Neuronal stem cell (in vitro differentiated cells): ENCODE measurements at regions not wholly inside any gene's neighbourhood (a gene's known extent, or its start where the extent isn't known, plus 50 kb on each side); places are given as distances from the start of the nearest gene placed in this dataset.

ENCODE experiments used
- DNase-seq: peaks from one replicate; pipeline ENCODE4 v3.0.0-alpha.2; 2013; ENCODE audit warnings: low spot score
- H2AFZ ChIP-seq: one replicate; pipeline ENCODE4 v1.6.1; 2013; ENCODE audit warnings: mild to moderate bottlenecking, low read length, inconsistent platforms
- H2AK5ac ChIP-seq: 2 replicates; pipeline ENCODE4 v1.6.1; 2013; ENCODE audit warnings: low read depth, mild to moderate bottlenecking, inconsistent platforms, low read length, moderate library complexity, mixed read lengths
- H2BK120ac ChIP-seq: 2 replicates; pipeline ENCODE4 v1.6.1; 2013; ENCODE audit warnings: low read depth, mild to moderate bottlenecking, inconsistent platforms, low read length, moderate library complexity, mixed read lengths
- H2BK12ac ChIP-seq: one replicate; pipeline ENCODE4 v1.6.1; 2013; ENCODE audit warnings: low read length, inconsistent platforms
- H2BK15ac ChIP-seq: 2 replicates; pipeline ENCODE4 v1.6.1; 2013; ENCODE audit warnings: mild to moderate bottlenecking, low read length, inconsistent platforms, mixed read lengths
- H2BK5ac ChIP-seq: one replicate; pipeline ENCODE4 v1.6.1; 2013; ENCODE audit warnings: inconsistent platforms, mild to moderate bottlenecking, low read length, moderate library complexity
- H3K14ac ChIP-seq: one replicate; pipeline ENCODE4 v1.6.1; 2013; ENCODE audit warnings: low read length, inconsistent platforms
- H3K18ac ChIP-seq: 2 replicates; pipeline ENCODE4 v1.6.1; 2013; ENCODE audit warnings: low read length, inconsistent platforms
- H3K23ac ChIP-seq: 2 replicates; pipeline ENCODE4 v1.6.1; 2013; ENCODE audit warnings: low read depth, mild to moderate bottlenecking, mixed read lengths, low read length, inconsistent platforms; ENCODE audit not compliant: poor library complexity
- H3K27ac ChIP-seq: replicated peaks from 3 replicates; pipeline ENCODE4 v1.5.1; 2013; ENCODE audit warnings: low read length, inconsistent platforms
- H3K27me3 ChIP-seq, 3 experiments: 2 replicates each; pipeline ENCODE4 v1.6.1; 2013; ENCODE audit warnings: low read length in 3 of 3, mild to moderate bottlenecking in 2 of 3, inconsistent platforms in 1 of 3, low read depth in 1 of 3, mixed read lengths in 1 of 3, moderate library complexity in 1 of 3; ENCODE audit not compliant: control insufficient read depth in 3 of 3, insufficient read depth in 3 of 3
- H3K36me3 ChIP-seq, 2 donors: replicated peaks in 1 of 2; 2 replicates each; pipeline ENCODE4 v1.6.1; 2013; ENCODE audit warnings: low read length in 2 of 2; ENCODE audit not compliant: control insufficient read depth in 2 of 2, insufficient read depth in 2 of 2
- H3K4ac ChIP-seq: 2 replicates; pipeline ENCODE4 v1.6.1; 2013; ENCODE audit warnings: inconsistent platforms, mild to moderate bottlenecking, low read length, moderate library complexity
- H3K4me1 ChIP-seq, 2 donors: 1 replicate in 1 of 2; 2 replicates in 1 of 2; pipeline ENCODE4 v1.6.1; 2013; ENCODE audit warnings: low read length in 2 of 2, low read depth in 1 of 2; ENCODE audit not compliant: control insufficient read depth in 2 of 2, insufficient read depth in 1 of 2
- H3K4me2 ChIP-seq: one replicate; pipeline ENCODE4 v1.6.1; 2013; ENCODE audit warnings: mild to moderate bottlenecking, low read length, inconsistent platforms; ENCODE audit not compliant: insufficient read depth, poor library complexity, severe bottlenecking
- H3K4me3 ChIP-seq, 2 donors: 2 replicates each; pipeline ENCODE4 v1.5.1; 2013; ENCODE audit warnings: low read length in 2 of 2, mild to moderate bottlenecking in 2 of 2, inconsistent platforms in 1 of 2, moderate library complexity in 1 of 2
- H3K79me1 ChIP-seq: one replicate; pipeline ENCODE4 v1.6.1; 2013; ENCODE audit warnings: low read depth, mild to moderate bottlenecking, inconsistent platforms, low read length, moderate library complexity
- H3K9ac ChIP-seq: one replicate; pipeline ENCODE4 v1.6.1; 2013; ENCODE audit warnings: mild to moderate bottlenecking, low read depth, low read length, inconsistent platforms; ENCODE audit not compliant: poor library complexity
- H3K9me3 ChIP-seq, 2 donors: replicated peaks in 1 of 2; 2 replicates each; pipeline versions ENCODE3 to v1.6.1; 2013; ENCODE audit warnings: low read length in 2 of 2, mild to moderate bottlenecking in 2 of 2, inconsistent platforms in 1 of 2, low read depth in 1 of 2, mixed read lengths in 1 of 2, moderate library complexity in 1 of 2; ENCODE audit not compliant: control insufficient read depth in 2 of 2, insufficient read depth in 1 of 2
- H4K8ac ChIP-seq: one replicate; pipeline ENCODE4 v1.6.1; 2013; ENCODE audit warnings: low read depth, mild to moderate bottlenecking, inconsistent platforms, low read length, moderate library complexity
- H4K91ac ChIP-seq: one replicate; pipeline ENCODE4 v1.6.1; 2013; ENCODE audit warnings: low read length, low read depth, mild to moderate bottlenecking, inconsistent platforms; ENCODE audit not compliant: poor library complexity
- WGBS, 2 donors: extraction: QIAGEN DNeasy Blood & Tissue Kit; methylation state at CpG; one replicate each; pipeline ENCODE4 v1.1.7; 2013; ENCODE audit warnings: missing lambda C conversion rate in 2 of 2, mixed read lengths in 1 of 2; ENCODE audit not compliant: insufficient read length in 2 of 2, insufficient replicate concordance in 1 of 2; ENCODE audit errors: extremely low coverage in 2 of 2; 5-methylcytosine and 5-hydroxymethylcytosine counted together

DNA sequence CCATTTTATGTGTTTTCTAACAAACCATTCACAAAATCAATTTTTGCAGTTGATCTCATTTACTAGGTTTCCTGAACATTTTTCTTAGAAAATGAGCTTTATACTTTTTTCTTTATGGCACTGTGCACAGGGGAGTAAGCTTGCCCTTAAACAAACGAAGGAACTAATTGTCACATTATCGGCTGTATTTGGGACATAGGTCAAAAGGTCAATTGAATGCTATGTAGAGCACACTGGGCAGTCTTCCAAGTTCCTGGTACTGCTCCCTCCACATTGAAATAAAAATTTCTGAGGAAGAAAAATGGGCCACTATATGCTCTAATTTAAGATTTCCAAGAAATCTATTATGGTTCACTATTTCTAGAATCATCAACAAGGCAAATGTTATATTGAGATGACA, 93.6 kb upstream of the TMEFF2 start:
- Histone ChIP-seq H4K8ac (no peak overlapping the region), H2BK5ac (no peak overlapping the region), H2AK5ac (no peak overlapping the region), H3K4me1 (no peaks in the 10 kb centered on the region), H4K91ac (no peak overlapping the region), H3K79me1 (no peaks in the 10 kb centered on the region), H2BK12ac (no peak overlapping the region), H3K14ac (no peak overlapping the region), H3K4me2 (no peak overlapping the region), H3K4me3 (no peak overlapping the region), H2BK15ac (no peak overlapping the region), H3K36me3 (no peaks in the 10 kb centered on the region), H3K23ac (no peak overlapping the region), H3K18ac (no peak overlapping the region), H3K27me3 (no peaks in the 10 kb centered on the region), H3K4ac (no peak overlapping the region), H3K9ac (no peak overlapping the region), H2AFZ (no peak overlapping the region), H3K9me3 (no peaks in the 10 kb centered on the region), H2BK120ac (no peak overlapping the region), H3K27ac (no peak overlapping the region)
- no CpG with 5 or more reads among the region's 2 CpGs for WGBS, 2 donors
- DNase-seq = peak; percentile 17

DNA sequence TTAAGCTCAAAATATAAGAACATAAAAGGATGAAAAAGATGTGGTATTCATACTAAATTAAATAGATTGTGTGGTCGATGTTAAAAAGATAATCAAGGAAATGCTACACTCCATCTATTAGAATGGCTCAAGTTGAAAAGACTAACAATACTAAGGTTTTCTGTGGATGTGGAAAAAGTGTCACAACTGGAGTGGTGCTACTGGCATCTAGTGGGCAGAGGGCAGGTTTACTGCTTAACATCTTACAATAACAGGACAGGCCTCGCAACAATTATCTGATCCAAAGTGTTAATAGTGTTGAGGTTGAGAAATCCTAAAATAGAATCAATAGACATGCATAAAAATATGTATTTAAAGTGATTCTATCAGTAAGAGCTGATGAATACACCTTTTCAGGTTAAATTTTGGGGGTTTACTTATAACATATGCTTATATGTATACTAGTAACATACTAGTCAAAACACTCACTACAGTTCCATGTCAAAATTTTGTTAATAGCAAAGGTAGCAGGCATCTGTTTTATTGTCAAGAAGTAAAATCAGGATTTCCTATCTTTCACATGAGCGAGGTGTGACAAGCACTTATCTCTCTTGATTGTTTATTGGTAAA, 91.5 kb upstream of the TMEFF2 start:
- WGBS, 2 donors = no CpG with 5 or more reads among the region's 3 CpGs

DNA sequence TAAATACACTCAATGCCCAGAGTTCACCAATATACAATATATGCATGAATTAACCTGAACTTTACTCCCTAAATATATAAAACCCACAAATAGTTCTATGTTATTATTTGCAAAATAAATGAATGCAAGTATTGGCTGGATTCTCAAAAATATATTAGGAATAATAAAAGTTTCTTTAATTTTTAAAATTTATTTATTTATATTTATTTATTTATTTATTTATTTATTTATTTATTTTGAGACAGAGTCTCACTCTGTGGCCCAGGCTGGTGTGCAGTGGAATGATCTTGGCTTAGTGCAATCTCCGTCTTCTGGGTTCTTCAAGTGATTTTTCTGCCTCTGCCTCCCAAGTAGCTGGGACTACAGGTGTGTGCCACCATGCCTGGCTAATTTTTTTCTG, 88.7 kb upstream of the TMEFF2 start:
- Histone ChIP-seq H3K27me3 (no peaks in the 10 kb centered on the region), H3K4me2 (no peak overlapping the region)

More for the DNA sequence above, 91.5 kb upstream of the TMEFF2 start:
- no peak overlapping the region for H3K14ac ChIP-seq
- no peak overlapping the region for H3K4ac ChIP-seq
- H3K18ac ChIP-seq = no peak overlapping the region
- no peak overlapping the region for H2AFZ ChIP-seq
- no peak overlapping the region for H3K9ac ChIP-seq
- H3K79me1 ChIP-seq = no peaks in the 10 kb centered on the region
- H2BK12ac ChIP-seq = no peak overlapping the region
- no peak for DNase-seq
- H3K4me2 ChIP-seq = no peak overlapping the region
- H2BK15ac ChIP-seq = no peak overlapping the region
- H2BK120ac ChIP-seq = no peak overlapping the region
- H3K23ac ChIP-seq = no peak overlapping the region
- H3K4me1 ChIP-seq = no peaks in the 10 kb centered on the region
- no peaks in the 10 kb centered on the region for H3K27me3 ChIP-seq
- no peak overlapping the region for H2AK5ac ChIP-seq
- H3K36me3 ChIP-seq = no peaks in the 10 kb centered on the region
- no peak overlapping the region for H4K91ac ChIP-seq
- no peak overlapping the region for H2BK5ac ChIP-seq
- H3K9me3 ChIP-seq = no peaks in the 10 kb centered on the region
- no peak overlapping the region for H3K4me3 ChIP-seq
- no peak overlapping the region for H3K27ac ChIP-seq
- no peak overlapping the region for H4K8ac ChIP-seq

DNA sequence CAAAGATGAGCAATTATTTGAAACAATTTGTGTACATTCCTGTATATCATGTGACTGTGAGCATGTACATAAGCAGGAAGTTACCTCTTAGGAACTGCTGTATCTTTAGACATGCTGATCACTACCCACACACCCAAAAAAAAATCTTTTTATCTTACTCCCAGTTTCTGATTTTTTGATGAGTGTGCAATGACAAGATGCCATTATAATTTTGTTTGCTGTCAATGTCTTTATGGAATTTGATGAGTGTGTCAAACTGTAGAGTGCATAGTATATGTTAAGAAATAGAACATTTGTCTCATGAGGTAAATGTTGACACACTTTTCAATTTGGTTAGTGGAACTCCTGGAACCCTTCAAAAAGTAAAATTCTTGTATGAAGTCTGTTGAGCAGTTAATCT, 84.0 kb upstream of the TMEFF2 start:
- Histone ChIP-seq H3K27me3 (no peaks in the 10 kb centered on the region), H3K4me2 (no peak overlapping the region), H3K9ac (no peak overlapping the region), H3K4me1 (no peaks in the 10 kb centered on the region), H3K23ac (no peak overlapping the region), H2BK15ac (no peak overlapping the region), H3K27ac (no peak overlapping the region), H2BK5ac (no peak overlapping the region), H3K9me3 (no peaks in the 10 kb centered on the region), H4K91ac (no peak overlapping the region), H2BK120ac (no peak overlapping the region), H2BK12ac (no peak overlapping the region), H4K8ac (no peak overlapping the region), H3K14ac (no peak overlapping the region), H3K36me3 (no peaks in the 10 kb centered on the region), H3K79me1 (no peaks in the 10 kb centered on the region), H2AK5ac (no peak overlapping the region), H3K4me3 (no peak overlapping the region), H3K4ac (no peak overlapping the region), H2AFZ (no peak overlapping the region), H3K18ac (no peak overlapping the region)
- no peak for DNase-seq

More for the DNA sequence above, 88.7 kb upstream of the TMEFF2 start:
- H2BK15ac ChIP-seq = no peak overlapping the region
- no peaks in the 10 kb centered on the region for H3K36me3 ChIP-seq
- no peak overlapping the region for H3K4me3 ChIP-seq
- H2BK12ac ChIP-seq = no peak overlapping the region
- H2AFZ ChIP-seq = no peak overlapping the region
- H3K79me1 ChIP-seq = no peaks in the 10 kb centered on the region
- no peak overlapping the region for H3K14ac ChIP-seq
- no CpG with 5 or more reads among the region's 1 CpG for WGBS, 2 donors
- no peaks in the 10 kb centered on the region for H3K4me1 ChIP-seq
- H3K18ac ChIP-seq = no peak overlapping the region
- no peak overlapping the region for H2BK5ac ChIP-seq
- H2BK120ac ChIP-seq = no peak overlapping the region
- DNase-seq = no peak
- no peak overlapping the region for H3K4ac ChIP-seq
- H2AK5ac ChIP-seq = no peak overlapping the region
- H3K9me3 ChIP-seq = no peaks in the 10 kb centered on the region
- H3K9ac ChIP-seq = no peak overlapping the region
- H3K23ac ChIP-seq = no peak overlapping the region
- H4K91ac ChIP-seq = no peak overlapping the region
- no peak overlapping the region for H3K27ac ChIP-seq
- H4K8ac ChIP-seq = no peak overlapping the region
